HT-29 (cell line): ENCODE measurements at regions not wholly inside any gene's neighbourhood (a gene's known extent, or its start where the extent isn't known, plus 50 kb on each side); places are given as distances from the start of the nearest gene placed in this dataset.

Source experiments
- DNase-seq: peaks from one replicate; pipeline ENCODE4 v3.0.0-alpha.2; 2015; ENCODE audit warnings: low spot score

DNA sequence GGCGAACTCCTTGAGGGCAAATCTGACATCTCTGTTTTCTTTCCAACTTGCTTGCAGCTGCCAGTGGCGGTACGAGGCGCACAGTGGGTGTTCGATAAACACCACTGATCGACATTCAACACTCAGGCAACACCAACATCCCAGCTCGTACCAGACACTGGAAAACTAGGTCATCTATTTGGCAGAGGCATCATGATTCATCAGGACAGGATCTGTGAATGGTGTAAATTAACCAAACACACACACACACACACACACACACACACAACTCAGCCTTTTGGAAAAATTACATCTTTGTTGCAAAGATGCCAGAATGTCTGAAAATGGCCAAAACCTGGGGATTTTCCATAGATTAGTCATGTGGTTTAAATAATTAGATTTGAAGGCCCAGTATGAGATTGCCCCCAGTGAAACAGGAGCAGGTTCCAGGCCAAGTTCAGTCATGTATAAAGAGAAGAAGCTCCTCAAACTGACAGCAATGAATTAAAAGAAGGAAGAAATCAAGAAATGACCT, 150.5 kb upstream of the NCKAP5 start:
- no peak for DNase-seq

DNA sequence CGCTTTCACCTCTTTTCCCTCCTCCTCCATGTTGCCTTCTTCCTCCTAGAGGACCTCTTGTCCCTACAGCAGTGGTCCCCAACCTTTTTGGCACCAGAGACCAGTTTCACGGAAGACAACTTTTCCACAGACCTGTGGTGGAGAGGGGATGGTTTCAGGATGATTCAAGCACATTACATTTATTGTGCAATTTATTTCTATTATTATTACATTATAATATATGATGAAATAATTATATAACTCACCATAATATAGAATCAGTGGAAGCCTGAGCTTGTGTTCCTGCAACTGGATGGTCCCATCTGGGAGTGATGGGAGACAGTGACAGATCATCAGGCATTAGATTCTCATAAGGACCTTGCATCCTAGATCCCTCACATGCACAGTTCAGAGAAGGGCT, 152.2 kb upstream of the NCKAP5 start:
- DNase-seq, result no peak

DNA sequence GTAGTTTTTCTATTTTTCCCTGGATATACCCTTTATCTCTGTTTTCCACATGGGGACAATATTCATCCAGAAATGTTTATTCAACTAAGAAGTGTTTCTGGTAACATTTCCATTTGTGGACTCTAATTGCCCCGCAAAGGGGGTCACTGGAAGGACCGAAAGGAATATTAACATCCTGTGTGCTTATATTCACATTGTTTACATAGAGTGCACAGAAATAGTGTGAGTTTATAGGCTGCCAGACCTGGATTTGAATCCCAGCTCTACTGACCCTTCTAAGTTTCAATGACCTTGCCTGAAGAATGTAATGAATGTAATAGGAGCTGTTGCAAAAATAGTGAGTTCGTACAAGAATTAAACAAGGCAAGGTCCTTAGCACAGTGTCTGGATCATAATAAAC, 152.9 kb upstream of the NCKAP5 start:
- DNase-seq, result no peak

DNA sequence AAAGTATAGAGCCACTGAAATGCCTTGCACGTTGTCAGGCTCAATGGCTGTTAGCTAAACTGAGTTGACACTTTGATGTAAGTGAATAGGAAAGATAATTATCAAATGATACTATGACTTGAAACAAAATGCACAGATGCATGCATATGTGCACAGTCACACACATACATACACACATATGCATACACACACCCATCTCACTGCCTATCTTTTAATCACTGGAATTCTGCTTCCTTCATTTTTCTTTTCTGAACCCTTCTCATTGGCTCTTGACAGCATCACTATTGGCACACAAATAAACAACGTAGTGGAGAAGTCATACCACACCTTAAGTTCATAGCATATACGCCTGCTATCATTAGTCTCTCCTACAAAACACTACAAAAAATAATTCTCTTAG, 154.9 kb upstream of the NCKAP5 start:
- DNase-seq, result no peak

DNA sequence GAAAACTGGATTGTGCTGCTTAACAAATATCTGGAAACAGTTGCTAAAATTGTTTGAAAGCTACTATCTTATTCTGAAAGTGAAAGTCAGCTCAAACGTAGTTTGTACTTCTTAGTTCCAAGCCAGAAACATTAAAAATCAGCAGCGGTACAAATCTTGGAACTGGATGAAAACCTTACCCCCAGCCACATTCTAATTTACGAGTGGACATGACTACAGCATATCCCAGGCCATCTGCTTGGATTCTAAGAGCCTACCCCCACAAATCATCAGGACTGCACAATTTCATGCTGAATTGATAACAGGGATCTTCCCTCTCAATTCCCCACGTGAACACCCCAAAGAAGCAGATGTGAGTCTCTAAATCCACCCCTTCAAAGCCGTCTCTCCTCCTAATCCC, 158.7 kb upstream of the NCKAP5 start:
- DNase-seq, result no peak

DNA sequence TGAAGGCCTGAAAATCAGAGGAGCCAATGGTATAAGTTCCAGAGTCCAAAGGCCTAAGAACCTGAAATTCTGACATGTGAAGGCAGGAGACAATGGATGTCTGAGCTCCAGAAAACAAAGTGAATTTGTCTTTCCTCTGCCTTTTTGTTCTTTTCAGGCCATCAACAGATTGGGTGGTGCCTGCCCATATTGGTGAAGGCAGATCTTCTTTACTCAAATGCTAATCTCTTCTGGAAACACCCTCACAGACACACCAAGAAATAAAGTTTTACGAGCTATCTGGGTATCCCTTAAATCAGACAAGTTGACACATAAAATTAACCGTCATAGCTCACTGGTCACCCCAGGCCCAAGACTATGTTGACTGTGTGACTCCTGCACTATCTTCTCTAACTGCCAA, 163.8 kb upstream of the NCKAP5 start:
- DNase-seq, result no peak

DNA sequence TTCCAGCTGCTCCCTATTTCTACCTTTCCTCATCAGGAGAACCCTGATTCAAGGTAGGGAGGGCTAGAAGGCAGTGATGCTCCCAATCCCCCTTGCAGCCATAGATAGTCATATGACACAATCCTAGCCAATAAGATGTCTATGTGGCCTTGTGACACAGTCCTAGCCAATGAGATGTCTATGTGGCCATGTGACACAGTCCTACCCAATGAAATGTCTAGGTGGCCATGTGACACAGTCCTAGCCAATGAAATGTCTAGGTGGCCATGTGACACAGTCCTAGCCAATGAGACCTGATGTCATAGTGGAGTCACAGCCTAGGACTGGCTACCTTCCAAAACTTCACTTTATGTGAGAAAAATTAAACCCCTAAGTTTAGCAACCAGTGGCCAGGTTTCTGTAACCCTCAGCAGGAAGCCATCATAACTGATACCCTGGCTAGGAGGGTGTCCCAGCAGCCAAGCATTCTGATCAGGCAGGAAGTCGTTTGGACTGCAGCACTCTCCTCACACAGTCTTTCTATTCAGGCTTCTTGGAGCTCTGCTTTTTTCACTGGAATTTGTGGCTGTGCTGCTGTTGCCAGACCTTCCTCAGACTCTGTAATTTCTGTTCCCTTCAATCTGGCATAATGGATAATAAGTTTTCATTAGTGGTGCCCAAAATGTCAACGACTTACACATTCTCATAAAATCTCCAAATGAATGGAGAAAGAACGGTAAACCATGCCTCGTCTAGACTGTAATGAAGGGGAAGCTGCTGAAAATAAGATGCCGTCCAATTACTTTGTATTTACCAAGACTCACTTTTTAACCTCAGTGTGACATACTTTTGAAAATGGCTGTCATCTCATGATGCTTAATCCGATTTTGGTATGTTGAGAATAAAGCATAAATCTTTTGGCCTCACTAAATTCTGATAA, 165.0 kb upstream of the NCKAP5 start:
- no peak for DNase-seq

DNA sequence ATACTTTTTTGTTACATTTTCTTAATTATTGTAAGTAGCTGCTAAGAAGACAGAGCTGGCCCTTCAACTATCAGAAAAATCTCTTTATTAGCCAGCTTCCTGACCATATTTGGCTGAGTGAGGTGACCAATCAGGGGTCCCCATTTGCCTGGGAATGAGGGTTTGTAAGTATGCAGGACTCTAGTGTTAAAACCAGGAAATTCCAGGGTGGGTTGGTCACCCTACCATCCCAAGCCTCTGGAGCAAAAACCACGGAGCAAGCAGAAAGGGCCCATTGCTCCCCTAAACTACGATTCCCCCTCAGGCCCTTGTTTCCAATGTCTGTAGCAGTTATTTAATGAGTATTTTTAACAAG, 165.6 kb upstream of the NCKAP5 start:
- DNase-seq, result no peak

DNA sequence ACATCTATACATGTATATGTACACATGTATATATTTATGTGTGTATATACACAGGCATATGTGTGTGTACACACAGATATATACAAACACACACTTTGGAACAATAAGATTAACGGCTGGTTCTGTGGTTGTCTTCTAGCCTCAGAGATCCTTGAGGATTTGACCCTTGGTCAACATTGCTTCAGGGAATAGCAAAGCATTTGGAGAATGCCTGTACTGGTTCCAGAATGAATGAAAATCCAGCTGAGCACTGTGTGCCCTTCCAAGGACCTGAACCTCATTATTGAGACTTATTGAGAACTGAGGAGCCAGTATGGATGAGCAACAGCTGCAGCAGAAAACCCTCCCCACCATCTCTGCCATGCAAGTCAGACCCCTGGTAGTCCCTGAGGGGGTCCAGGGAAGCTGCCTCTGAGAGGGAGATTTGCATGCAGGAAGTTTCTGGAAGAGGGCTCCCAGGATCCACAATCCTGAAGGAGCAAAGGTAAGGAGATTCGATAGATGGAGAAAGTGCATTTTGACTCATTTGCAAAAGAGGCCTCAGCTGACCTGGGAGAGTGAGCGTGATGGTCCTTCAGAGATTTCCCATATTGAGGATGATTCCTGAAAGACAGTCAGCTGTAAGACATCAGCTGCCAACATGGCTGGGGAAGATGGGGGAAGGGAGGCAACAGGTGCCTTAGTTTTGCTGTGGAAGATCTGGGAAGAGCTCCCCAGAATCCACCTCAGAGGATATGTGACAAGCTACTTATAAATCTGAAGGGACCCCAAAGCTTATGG, 166.6 kb upstream of the NCKAP5 start:
- DNase-seq, result no peak

DNA sequence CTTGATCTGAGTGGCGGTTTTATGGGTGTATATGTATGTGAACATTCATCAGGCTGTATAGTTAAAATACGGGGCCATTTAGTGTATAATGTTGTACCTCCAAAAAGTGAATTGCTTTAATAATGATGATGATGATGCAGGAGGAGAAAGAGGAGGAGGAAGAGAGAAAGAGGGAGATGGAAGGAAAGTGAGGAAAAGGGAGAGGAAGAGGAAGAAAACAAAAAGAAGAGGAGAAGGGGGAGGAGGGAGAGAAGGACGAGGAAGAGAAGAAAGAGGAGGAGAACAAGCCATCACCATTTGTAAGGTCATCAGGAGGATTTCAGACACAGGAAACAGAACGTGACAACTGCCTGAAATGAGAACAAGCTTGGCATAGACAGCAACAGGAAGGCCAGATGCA, 168.4 kb upstream of the NCKAP5 start:
- no peak for DNase-seq

DNA sequence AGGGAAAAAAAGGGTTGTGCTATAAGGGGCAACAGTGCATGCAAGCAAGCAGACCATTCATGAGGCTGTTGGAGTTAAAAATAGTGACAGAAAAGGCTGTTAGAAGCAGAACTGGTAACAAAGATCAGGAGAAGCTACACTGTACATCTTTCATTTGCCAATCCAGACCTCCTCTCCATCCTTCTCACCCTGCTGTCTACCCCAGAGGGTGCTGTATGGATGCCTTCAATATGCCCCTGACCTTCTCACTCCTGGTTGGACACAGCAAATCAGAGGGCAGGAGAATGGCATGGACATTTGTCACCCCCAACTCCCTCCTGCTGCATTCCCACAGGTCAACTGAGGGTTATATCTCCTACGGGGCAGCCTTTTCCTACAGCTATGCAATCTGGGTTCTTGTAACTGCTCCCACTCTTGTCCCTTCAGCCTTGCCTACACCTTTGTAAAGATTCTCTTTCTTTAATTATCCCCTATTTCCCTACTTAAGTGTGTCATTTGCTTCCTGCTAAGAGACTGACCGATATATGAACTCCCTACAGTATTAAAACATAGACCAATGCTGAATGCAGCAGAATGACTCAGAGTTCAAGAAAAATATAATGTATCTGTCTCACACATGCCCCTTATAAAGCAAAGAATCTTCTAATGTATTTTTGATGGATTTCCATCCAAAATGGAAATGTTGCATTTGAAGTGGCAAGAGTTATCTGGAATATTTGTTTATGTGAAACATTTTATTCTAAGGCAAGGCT, 169.2 kb upstream of the NCKAP5 start:
- DNase-seq, result no peak

DNA sequence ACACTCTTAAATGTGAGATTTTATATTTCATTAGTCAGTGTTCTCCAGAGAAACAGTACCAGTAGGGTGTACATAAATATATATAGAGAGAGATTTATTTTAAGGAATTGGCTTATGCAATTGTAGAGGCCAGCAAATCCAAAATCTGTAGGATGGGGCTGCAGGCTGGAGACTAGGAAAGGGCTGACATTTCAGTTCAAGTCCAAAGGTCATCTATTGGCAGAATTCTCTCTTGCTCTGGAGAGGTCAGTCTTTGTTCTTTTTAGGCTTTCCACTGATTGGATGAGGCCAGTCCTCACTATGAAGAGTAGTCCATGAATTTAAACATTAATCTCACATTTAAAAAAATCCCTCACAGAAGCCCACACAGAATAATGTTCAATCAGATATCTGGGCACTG, 170.8 kb upstream of the NCKAP5 start:
- no peak for DNase-seq

DNA sequence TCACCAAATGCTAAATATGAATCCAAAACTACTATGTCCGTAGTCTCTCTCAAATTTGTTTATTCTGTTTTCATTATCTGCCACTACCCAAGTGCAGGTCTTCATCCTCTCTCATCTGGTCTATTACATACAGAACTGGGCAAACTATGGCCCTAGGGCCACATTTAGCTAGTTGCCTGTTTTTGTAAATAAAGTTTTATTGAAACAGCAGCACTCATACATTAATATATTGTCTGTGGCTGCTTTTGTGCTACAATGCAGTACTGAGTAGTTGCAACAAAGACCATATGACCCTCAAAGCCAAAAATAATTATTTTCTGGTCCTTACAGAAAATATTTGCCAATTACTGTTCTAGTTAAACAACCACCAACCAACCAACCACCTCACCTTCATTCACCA, 172.2 kb upstream of the NCKAP5 start:
- DNase-seq, result no peak

DNA sequence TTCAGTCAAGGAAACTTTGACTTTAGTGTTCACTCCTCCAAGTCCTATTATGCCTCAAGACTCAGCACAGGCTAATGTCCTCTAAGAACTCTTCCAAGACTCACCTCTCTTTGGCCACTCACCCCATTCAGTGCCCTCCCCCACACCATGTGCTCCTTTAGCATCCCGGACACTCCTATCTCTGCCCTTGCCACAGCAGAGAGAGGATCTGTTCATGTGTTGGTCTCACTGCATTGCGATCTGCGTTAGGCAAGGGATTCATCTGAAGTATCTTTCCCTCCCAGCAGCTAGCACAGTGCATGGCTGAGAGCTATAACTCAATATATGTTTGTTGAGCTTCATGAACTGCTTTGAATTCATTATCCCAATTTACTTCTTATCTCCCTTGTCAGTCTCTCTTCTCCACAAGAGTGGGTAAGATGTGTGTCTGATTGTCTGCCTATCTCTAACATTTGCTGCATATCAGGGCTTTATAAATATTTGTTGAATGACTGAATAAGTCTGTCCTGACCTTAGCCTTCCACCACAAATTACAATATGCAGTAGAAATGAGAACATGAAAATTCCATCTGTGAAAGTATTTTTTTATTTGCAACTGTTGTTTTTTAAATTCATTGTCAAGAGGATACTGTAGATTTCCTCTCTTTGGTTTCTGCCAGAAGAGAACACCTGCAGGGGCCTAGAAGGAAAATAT, 179.9 kb upstream of the NCKAP5 start:
- no peak for DNase-seq

DNA sequence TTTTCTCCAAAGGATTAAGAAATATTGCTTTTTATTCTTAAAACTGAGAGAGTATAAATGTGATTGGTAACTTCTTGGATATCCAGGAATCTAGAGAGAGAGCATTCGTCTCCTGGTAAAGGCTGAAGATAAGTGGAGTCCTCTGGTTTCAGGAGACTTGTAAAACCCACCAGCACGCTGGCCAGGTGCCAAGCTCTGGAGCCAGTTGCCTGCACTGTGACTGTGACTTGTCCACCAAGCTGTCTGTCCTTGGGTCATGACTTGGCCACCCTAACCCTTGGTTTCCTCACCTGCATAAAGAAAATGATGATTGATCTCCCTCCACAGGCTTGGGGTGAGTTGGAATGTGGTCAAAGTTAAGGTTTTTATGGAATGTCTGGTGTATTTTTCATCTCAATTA, 185.4 kb upstream of the NCKAP5 start:
- DNase-seq, result no peak

DNA sequence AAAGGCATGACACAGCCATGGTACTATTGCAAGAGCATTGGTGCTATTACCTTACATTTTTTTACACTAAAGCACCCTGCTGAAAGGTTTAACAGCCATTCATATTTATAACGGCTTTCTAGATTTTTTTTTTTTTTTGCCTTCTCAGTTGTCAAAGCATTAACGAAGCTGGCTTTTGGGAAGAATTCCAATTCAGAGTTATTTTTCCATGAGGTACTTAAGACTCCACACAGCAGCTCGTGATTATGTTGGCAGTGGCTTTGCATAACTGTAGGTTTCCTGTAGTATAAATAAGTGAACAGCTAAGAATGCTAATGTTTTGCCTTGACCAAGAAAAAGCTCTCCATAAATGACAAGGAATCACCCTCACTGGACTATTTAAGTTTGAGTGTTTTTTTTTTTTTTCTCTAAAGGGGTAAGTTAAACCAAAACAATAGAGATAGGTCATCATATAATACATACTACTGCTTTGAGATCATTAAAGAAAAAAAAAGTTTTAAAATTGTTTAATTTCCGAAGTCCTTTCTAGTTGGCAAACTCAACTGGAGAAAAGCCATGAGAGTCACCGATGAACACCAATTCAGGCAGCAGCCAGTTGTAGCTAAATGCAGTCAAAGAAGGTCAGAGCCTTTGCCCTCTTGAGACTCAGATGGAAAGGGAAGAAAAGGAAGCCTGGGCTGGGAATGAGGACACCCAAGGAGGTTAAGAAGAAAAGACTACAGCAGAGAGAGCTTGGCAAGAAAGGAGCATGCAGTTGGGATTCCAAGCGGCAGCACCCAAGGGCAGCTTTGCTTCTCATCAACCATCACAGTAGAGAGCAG, 187.4 kb upstream of the NCKAP5 start:
- DNase-seq, result no peak

DNA sequence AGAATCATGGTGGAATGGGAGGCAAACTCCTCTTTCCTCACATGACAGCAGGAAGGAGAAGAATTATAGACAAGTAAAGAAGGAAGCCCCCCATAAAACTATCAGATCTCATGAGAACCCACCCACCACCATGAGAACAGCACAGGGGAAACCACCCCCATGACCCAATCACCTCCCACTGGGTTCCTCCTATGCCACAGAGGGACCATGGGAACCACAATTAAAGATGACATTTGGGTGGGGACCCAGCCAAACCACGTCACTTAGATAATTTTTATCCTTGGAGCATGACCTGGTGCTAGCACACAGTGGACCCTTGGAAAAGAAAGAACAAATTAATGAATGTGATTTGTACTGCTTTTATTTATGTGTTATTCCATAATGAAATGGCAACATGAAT, 188.6 kb upstream of the NCKAP5 start:
- DNase-seq, result no peak

DNA sequence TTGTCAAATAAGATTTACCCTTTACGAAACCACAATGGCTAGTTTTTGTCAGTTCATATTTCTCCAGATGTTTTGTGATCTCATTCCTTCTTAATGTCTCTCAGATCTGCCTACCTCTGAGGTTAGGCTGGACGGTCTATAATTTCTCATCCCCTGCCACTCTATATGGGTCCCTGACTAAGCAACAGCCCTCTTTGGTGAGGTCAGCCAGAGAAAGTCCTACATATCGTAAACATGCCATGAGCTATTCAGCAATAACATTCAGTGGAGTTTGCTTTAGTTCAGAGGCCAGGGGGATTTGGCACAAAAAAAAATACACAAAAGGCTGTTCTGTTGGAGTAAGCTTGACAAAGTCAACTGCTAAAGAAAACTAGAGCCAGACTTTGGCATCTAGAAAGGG, 192.1 kb upstream of the NCKAP5 start:
- DNase-seq, result no peak

DNA sequence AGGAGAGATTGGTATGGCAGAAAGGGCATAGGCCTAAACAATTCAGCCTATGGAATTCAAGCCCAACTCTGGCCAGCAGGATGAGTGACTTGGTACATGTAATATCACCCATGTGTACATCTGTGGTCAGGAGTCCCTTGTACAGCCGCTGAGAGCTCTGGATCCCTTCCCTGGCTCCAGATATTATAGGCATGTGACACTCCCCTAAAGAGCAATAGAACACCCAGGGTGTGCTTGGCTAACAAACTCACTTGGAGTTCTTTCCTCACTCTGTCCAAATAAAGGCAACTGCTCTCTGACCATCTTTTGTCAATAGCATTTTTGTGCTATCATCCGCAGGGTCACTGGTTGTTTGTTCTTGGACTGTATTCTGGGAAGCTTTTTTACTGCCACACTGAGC, 197.4 kb upstream of the NCKAP5 start:
- no peak for DNase-seq

DNA sequence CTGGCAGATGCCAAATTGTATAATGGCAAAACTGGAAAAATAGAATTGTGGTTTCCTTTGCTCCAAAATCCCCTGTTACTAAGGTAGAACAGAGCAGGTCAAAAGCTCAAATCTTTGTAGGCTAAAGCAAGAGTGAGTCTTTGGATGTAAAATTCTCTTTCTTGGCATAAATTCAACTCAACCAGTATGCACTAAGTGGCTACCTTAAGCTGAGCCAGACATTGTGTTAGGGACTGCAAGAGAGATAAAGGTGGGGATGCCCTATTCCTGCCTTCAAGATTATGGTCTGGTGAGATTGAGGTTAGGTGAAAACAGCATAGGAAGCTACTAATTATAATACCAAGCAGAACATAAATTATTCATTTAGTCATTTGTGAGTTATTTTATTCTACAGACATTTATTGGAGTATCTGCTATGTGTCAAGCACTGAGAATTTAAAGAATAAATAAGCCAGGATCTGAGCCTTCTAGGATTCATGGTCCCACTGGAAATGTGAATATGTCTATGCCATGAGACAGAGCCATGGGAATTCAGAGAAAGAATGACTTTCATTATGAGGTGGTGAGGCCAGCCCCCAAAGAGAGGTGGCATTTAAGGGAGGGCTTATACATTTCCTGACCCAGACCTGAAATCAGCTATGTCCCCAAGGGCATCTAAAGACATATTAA, 198.0 kb upstream of the NCKAP5 start:
- DNase-seq, result no peak
